ENCODE measurements at regions not wholly inside any gene's neighbourhood (a gene's known extent, or its start where the extent isn't known, plus 50 kb on each side); places are given as distances from the start of the nearest gene placed in this dataset.
"Not testable (repeated sequence)": the region's sequence is repeated elsewhere in the genome, so short reads cannot be mapped to it uniquely, and the experiment has no call there.

- TF ChIP-seq, protein P1, sequence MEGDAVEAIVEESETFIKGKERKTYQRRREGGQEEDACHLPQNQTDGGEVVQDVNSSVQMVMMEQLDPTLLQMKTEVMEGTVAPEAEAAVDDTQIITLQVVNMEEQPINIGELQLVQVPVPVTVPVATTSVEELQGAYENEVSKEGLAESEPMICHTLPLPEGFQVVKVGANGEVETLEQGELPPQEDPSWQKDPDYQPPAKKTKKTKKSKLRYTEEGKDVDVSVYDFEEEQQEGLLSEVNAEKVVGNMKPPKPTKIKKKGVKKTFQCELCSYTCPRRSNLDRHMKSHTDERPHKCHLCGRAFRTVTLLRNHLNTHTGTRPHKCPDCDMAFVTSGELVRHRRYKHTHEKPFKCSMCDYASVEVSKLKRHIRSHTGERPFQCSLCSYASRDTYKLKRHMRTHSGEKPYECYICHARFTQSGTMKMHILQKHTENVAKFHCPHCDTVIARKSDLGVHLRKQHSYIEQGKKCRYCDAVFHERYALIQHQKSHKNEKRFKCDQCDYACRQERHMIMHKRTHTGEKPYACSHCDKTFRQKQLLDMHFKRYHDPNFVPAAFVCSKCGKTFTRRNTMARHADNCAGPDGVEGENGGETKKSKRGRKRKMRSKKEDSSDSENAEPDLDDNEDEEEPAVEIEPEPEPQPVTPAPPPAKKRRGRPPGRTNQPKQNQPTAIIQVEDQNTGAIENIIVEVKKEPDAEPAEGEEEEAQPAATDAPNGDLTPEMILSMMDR (IDR thresholded peaks at IDR 0.05) = not testable (repeated sequence)
- TF ChIP-seq POLR2A (IDR thresholded peaks at IDR 0.05) = not testable (repeated sequence)
These were observed 201.6 kb downstream of the ASMT start for GRCh38 chrX:1816387-1816982.
